Activated CD4-positive, alpha-beta T cell treated with anti-CD3 and anti-CD28 coated beads, Interleukin-2, amount 50 U/mL, for 4 hours (primary cell): ENCODE measurements at regions not wholly inside any gene's neighbourhood (a gene's known extent, or its start where the extent isn't known, plus 50 kb on each side); places are given as distances from the start of the nearest gene placed in this dataset.

Experiments used
- DNase-seq, 2 experiments: peaks; one replicate each; pipeline ENCODE4 v3.0.0-alpha.2; 2020

DNA sequence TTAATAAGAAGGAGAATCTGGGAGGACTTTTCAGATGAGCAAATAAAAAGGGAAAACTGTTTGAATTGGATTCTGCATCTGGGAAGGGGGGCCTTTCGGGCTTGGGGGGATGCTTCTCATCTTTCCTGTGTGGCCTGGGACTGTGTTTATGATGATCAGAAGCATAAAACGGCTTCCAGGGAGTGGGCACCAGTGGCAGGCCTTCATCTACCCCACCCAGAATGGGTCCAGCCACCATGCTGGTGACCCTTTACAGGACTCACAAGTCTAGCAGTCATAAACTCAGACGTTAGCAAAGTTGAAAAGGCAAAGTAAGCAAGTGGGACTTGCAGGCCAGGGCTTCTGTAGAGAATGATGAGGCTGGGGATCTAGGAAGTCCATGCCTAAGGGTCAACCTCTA, 198.3 kb upstream of the ZMIZ1 start:
- DNase-seq = no peak

DNA sequence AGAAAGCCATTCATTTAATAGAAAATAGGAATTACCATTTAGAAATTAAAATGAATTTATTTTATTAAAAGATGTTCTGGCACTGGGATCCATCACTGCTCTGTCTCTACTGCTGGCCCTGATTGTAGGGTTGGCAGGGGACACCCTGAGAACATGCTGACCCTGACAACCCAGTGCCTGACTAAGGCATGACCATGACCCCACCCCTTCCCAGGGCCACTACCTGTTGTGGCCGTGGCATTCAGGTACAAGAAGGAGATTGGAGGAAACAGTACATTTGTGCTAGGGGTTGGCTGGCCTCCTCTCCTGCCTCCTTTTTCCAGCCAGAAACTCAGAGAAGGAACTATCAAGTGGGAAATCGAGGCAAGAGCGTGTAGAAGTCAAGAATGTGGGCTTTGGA, 197.0 kb upstream of the ZMIZ1 start:
- DNase-seq = no peak

DNA sequence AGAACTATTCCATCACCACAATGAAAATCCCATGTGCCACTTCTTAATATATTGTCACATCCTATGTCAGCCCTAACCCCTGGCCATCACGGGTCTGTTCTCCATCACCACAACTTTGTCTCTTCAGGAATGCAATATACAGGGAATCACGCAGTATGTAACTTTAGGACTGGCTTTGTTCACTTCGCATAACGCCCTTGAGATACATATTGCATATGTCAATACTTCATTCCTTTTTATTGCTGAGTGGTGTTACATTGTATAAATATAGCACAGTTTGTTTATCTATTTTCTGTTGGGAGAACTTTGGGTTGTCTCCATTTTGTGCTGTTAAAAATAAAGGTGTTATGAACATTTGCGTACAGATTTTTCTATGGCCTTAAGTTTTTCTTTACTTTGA, 195.4 kb upstream of the ZMIZ1 start:
- DNase-seq = no peak

DNA sequence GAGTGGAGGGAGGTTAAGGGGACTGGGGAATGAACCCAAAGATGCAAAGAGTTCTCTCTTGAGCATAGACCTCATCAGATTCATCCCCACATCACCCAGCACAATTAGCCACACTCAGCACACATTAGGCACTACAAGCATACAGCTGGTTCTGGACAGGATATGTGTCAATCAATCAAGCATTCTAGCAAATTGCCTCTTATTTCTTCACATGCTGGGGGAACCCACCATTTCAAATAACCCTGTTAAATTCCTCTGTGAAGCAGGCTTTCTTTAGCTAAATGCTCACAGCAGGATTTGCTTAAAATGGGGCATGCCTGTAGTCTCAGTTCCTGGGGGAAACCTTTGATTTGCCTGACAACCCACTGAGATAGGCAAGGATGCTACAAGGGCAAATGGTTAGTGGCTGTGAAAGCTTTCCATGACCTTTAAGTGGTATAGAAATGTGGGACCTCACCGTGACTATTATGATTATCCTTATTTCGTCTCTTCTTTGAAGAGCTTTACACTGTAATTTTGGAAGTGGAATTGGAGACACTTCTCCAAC, 193.4 kb upstream of the ZMIZ1 start:
- DNase-seq = no peak

DNA sequence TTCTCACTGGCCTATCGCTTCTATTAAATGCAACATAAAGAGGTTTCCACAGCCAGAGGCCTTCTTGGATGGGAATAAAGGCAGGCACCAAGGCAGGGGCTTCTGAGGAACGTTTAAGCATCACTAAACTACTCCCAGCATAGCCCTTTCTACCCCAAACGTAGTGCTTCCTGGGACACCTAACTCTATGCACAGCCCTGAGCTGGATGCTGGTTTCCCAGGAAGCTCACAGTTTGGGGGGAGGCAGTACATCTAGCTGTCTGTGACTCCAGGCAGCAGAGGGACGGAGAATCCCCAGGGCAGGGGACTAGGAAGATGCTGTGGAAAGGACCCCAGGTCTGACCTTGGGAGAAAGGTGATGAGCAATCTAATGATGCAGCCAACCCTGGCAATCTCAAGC, 192.8 kb upstream of the ZMIZ1 start:
- no peak for DNase-seq

DNA sequence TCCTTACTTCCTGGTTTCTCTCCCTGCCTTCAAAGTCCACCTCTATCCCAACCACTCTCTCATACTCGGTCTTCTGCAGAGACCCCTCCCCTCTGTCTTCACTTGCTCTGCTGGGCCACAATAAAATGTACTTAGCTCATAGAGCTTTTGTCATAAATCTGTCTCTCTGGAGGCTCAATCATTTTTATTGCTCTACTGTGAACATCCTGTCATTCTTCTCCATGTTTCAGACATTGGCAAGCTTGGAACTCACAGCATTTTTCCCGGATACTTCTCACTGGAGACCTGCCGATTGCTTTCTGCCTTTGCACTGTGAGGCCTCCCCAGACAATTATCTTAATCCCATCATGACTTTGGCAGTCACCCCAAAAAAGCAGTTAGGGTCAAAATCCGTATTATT, 192.3 kb upstream of the ZMIZ1 start:
- DNase-seq = no peak

DNA sequence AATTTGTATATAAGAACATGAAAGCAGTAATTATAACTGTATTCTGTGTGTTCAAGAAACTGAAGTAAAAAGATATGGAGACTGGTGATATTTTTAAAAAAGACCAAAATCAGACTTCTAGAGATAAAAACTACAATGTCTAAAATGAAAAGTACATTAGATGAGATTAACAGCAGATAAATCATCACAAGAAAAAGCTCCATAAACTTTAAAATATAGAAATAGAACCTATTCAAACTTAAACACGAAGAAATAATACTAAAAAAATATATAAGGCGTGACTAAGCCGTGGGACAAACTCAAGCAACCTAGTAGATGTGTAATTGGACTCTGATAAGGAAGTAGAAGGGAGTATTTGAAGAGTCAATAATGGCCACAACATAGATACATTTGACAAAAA, 189.1 kb upstream of the ZMIZ1 start:
- DNase-seq = no peak

DNA sequence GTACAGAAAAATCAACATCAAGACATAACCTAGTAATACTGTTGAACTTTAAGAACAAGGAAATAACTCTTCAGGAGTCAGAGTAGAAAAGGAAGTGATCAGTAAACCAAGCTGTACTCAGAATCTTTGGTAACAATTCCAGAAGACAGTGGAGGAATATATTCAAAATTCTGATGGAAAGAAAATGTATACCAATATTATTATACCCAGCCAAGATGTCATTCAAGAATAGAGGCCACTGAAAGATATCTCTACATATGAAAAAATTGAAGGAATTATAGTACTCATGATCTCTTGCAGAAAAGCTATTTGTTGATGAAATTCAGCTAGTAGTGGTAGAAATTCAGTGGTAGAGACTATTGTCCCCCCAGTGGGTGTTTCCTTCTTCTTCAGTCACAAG, 182.6 kb upstream of the ZMIZ1 start:
- no peak for DNase-seq

DNA sequence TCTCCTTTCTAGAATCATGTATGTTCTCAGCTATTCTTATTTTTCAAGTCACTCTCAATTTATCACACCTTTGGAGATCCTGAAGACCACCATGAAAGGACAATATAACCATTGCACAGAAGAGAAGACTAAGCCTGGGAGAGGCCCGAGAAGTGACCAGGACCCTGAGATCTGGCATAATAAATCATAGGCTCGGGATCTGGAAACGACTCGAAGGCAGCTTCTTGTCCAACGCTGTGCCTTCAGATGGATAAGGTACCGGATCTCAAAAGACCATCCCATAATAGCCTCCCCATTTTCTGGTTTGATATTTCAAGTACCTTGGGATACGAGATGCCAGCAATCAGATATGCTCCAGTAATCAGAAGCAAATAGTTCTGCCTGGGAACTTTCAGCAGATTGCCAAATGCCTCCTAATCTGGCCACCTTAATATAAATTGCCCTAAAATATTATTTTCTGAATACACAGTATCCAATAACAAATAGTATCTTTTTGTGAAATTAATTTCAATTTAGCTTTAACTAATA, 179.2 kb upstream of the ZMIZ1 start:
- DNase-seq = no peak

DNA sequence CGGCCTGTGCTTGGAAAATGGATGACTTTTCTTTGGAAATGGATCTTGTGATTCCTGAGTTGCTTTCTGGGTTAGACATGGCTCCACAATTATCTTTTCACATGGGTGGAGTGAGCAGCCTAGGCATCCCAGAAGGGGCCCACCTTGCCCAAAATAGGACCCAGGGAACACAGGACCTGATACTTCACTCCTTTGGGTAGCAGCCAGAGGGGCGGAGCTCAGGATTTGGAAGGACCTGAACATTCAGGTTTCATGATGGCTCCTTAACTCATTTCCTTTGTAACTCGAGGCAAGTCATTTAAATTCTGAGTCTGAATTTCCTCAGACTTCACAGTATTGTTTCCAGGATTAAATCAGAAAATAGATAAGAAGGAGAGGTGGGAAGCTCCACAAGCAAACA, 178.3 kb upstream of the ZMIZ1 start:
- no peak for DNase-seq

DNA sequence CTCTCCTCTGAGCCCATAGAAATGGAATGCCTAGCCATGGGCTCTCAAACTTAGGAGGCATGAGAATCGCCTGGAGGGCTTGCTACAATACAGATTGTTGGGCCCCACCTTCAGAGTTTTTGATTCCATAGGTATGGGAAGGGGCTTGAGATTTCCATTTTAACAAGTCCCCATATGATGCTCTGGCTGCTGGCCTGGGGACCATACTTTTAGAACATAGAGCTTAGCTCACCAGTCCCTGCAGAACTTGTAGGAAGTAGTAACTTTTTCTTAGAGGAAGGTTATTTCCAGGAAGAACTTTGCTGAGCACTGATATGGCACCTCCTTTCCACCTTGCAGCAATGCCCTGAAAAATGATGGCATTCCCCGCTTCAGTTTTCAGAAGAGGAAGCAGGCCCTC, 177.0 kb upstream of the ZMIZ1 start:
- DNase-seq = no peak

DNA sequence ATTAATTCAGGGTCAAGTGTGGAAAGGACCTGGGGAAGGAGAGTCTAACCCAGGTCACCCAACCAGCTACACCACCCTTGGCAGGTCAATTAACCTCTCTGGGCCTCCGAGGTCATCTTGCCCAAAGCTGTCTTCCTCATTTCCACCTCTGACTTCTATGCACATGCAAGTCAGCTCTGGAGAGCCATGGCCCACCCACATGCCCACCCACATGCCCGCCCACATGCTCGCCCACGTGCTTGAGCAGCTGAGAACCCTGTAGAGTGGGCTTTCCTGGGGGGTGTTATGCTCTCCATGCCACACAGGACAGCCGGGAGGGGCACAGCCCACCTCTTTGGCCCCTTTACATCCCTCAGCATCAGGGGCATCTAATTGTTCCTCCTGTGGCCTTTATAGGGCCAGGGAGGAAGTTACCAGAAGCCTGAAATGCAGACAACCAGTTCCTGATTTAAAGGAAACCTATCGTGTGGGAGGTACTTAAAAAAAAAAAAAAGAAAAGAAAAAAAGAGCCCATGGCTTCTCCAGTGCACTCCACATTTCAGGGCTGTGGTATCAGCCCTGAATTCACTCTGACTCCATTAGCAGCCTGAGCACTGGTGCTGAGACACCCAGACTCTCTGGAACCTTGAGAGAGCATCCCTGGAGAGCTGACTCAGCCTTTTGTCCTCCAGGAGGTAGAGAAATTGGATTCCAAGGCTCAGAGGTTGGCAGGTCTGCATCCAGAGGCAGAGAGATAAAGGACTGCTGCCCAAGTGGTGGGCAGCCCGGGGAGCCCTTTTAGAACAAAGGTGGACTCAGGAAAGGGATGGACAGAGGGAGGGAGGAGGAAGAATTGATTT, 176.2 kb upstream of the ZMIZ1 start:
- no peak for DNase-seq

DNA sequence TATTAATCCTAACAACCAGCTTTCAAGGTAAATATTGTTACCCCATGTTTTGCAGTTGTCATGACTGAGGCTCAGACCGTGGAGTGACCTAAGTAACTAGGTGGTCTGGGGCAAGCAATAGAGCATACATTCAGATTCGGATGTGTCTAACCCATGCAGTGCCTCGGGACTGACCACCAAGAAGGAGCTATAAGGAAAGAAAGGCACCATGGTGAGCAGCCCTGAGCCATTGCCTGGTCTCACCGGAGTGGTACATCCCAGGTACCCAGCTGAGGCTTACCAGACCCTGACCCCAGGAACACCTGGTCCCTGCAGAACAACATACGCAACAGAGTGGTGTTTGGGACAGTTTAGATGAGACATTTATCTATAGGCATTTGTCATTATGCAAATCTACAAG, 175.5 kb upstream of the ZMIZ1 start:
- no peak for DNase-seq

DNA sequence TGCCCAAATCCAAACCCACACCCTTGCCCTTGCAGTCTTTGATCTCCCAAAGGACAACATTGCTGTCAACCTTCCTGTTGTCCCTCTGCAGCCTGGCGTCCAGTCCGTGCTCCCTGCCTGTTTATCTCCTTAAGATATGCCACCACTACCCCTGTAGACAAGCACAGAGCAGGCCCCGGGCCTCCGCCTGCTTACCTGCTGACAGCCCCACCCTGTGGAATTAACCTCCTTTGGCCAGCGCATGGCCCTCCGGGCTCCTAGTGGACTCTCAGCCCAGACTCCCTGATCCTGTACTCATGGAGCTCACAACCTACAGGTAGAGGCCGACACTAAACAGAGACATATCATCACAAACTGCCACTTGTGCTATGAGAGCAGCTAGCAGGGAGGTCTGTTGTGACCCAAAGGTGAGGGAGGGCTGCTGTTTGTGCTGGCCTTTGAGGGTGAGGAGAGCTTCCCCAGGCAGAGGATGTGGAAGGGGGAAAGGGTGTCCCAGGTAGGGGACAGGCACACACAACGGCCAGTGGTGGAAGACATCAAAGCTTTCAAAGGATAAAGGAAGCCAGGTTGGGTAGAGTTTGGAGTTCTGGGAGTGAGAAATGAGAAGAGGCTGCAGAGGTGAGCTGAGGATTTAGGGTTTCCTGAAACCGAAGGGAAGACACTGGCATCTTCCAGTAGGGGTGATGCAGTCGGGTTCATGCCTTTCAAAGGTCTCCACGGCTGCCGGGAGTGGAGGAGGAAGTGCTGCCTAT, 174.5 kb upstream of the ZMIZ1 start:
- DNase-seq = no peak

DNA sequence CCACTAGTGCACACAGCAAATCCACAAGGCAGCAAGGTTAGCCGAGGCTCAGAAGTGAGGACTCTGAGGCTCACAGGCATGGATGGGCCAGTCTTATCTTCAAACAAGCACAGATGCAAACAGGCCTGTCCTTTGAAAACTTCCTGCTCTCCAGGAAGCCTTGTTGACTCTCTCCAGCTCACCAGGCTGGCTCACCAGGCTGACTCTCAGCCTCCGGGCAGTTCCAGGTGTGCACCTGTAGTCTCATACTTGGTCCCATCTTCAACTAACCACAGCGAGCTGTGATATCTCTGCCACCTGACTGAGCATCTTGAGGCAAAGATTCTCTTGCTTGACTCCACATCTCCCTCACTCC, 173.9 kb upstream of the ZMIZ1 start:
- no peak for DNase-seq

DNA sequence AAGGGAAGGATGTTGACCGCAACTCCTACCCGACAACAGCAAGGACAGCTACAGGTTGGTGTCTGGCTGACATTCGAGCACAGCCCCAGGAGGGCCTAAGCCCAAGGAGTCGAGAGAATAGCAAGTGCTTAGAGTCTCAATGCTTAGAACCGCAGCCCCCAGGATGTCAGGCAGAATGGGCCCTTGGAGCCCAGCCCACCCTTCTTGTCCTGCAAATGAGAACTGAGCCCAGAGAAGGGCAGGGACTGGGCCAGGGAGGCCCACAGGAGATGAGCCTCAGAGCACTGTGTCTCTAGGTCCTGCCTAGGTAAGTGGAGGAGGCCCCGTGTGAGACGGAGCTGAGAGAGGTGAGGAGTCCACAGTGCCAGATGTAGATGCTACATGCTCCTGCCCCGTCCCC, 173.3 kb upstream of the ZMIZ1 start:
- no peak for DNase-seq

DNA sequence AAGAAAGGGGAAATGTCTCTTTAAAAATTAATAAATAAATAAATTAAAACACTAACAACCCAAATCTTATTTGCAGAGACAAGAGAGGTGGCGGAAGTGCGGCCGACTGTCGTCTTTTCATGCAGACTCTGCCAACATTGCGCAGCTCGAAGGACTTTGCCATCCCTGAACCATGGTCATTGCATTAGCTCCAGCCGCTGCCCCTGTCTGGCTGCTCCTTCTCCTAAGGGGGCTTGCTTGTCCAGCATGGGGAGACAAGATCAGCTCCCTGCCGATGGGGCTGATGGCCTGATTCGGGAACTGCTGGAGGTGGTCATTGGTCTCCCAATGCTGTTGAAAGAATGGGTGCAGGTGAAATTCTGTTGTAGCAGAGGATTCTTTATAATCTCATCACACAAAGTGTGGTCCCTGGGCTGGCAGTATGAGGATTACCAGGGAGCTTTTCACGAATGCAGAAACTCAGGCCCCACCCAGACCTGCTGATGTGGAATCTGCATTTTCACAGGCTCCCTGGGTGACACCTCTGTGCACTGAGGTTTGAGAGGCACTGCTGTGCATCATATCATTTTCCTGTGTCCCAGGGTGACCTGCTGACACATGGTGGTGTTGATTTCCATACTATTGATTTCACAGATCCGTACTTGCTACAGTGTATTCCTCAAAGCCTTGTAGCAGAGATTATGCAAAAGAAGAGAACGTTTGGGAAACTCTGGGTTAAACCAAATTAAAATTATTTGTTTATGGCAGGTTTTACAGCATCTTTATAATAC, 172.4 kb upstream of the ZMIZ1 start:
- DNase-seq = no peak

DNA sequence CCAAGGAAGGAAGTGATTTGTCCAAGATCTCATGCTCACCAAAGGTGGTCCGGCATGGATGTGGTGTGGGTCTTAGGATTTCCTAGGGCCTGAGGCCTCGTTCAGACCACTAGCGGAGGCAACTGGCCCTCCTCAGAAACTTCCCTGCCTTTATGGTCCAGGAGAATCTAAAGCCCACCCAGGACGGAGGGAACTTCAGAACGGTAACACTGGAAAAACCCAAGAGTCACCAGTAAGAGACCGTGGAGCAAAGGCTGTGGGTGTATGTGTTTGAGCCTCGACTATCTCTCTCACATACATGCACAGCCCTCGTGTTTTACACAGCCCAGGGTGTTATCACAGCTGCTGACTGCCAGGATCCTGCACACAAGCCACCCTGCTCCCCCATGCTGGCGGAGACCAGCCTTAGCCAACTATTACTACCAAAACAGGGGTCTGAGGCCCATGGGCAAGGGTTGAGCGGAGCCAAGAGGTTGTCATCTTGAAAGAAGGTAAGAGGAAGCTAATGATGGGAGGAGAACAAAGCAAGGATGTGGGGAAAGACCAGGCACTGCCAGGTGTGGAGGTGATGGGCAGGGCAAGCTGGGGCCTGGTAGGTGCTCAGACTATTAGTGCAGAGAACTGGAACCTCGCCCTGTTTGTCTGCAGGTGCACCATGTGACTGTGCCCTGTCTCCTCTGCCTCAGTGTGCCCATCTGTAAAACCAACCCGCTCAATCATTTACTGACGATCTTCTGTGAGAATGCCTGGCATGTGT, 170.2 kb upstream of the ZMIZ1 start:
- no peak for DNase-seq

DNA sequence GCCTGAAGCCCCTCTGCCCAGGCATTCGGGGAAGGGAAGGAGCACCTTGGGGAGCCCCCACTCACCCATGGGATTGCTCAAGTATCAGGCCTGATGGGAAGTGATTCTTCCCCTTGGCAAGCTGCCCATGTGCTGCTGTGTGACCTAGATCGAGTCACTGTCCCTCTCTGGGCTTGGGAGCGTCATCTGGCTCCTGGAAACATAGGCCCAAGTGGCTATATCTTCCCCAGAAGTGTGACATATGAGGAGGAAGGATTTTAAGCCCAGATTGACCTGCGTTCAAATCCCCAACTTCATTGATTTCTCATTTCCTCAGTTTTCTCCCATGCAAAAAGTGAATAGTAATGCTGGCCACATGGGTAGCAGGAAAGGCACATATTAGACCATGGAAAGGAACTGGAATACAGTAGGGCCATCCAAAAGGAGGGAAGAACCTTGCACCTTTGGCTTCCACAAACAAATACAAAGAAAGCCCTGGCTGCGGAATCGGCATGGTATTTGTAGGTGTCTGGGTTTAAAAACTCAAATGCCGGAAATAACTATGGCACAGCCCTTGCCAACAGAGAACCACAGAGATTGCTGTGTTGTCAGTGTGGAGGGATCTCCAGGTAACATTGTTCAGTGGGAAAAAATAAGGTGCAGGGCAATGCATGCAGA, 169.5 kb upstream of the ZMIZ1 start:
- DNase-seq = no peak

DNA sequence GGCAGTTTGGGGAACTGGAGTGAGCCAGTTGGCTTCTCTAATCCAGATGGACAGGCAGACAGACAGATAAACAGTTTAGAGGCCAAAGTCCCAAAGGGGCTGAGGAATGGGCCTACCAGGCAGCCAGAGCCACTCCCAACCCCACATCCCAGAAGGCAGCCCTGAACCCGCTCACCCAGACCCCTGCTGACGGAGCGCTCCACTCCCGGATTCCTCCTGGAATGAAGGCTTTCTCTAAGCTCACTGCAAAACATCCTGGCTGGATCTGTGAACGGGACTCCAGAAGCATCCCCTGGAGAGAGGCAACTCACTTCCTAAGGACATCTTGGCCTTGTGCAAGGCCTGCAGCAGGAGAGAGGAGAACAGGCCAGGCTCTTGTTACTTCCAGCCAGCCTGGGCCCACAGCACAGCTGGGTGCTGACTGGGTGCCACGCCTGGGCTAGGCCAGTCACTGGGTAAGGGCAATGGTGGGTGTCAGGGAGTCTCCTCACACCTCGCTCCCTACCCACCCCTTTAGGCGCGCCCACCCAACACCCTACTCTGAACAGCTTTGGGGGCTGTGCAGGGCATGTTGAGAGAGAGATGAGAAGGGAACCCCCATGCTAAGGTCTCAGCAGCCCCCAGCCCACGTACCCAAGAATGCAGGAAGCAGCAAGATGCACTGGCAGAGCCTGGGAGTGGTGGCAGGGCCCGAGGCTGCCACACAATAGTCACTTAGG, 168.6 kb upstream of the ZMIZ1 start:
- no peak for DNase-seq

DNA sequence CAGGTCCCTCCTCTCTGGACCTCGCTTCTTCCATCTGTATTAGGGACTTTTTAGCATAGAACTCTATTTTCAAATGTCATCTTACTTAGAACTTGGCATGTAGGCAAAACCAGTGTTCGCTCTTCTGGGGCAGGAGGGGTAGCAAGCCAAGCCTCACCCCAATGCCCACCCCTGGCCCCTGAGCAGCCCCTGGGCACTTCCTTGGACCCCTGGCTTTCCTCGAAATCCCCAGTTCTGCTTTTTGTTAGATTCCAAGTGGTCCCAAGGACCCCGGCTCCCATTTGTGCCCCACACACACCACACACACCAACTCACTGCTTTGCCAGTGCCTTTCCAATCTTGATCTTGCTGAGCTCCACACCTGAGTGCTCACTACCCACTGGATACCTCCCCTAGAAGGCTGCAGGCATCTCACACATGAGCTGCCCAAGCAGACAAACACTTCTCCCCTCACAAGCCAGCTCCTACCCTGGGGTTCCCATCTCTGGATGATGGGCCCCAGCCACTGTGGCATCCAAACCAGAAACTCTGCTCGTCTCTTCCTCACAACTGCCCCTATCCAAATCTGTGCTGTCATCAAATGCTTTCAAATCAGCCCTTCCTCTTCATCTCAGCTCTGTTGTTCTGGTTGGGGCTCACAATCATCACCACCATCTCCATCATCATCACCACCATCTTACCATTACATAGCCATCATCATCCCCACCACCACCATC, 167.9 kb upstream of the ZMIZ1 start:
- no peak for DNase-seq
